BLaER1 (cell line): ENCODE measurements at regions not wholly inside any gene's neighbourhood (a gene's known extent, or its start where the extent isn't known, plus 50 kb on each side); places are given as distances from the start of the nearest gene placed in this dataset.
A peak's percentile ranks its signal among the peaks of the same experiment; 100 is the strongest.

ENCODE experiments used
- H3K27ac ChIP-seq: shearing (Covaris generic); formaldehyde crosslinking; 2 replicates; pipeline ENCODE4 v1.8.1; 2022
- H3K27me3 ChIP-seq: shearing (Covaris generic); formaldehyde crosslinking; 2 replicates; pipeline ENCODE4 v1.8.1; 2022
- H3K36me3 ChIP-seq: shearing (Covaris generic); formaldehyde crosslinking; 2 replicates; pipeline ENCODE4 v1.8.1; 2022
- H3K4me1 ChIP-seq: shearing (Covaris generic); formaldehyde crosslinking; 2 replicates; pipeline ENCODE4 v1.8.1; 2022
- H3K4me2 ChIP-seq: shearing (Covaris generic); formaldehyde crosslinking; 2 replicates; pipeline ENCODE4 v1.8.1; 2022
- H3K4me3 ChIP-seq: shearing (Covaris generic); formaldehyde crosslinking; 2 replicates; pipeline ENCODE4 v1.8.1; 2022
- H3K9ac ChIP-seq: shearing (Covaris generic); formaldehyde crosslinking; 2 replicates; pipeline ENCODE4 v1.8.1; 2022
- H3K9me3 ChIP-seq: shearing (Covaris generic); formaldehyde crosslinking; 2 replicates; pipeline ENCODE4 v1.8.1; 2022
- H4K20me1 ChIP-seq: shearing (Covaris generic); formaldehyde crosslinking; 2 replicates; pipeline ENCODE4 v1.8.1; 2022
- Cebpa-rat ChIP-seq: shearing (Covaris generic); IDR thresholded peaks from 2 replicates; pipeline ENCODE4 v1.8.1; 2022

DNA sequence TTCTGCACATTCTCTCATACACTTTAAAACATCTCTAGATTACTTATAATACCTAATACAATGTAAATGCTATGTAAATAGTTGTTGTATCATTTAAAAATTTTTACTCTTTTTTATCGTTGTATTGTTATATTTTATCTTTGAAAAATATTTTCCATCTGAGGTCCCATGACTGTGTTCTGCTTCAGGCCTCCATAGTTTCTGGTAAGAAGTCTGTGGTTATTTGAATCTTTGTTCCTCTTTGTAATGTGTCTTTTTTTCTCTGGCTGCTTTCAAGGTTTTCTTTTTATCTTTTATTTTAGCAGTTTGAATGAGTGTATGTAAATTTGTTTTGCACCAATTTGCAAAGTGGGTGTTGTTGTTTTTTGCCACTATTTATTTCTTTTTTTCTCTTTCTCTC, 263.1 kb downstream of the RPS24 start:
- no peak overlapping the region for H3K27ac ChIP-seq
- H3K4me1 ChIP-seq = peaks cover 29% of the 10 kb centered on the region
- H3K4me2 ChIP-seq = no peak overlapping the region
- H4K20me1 ChIP-seq = no peaks in the 10 kb centered on the region
- no peak overlapping the region for H3K9ac ChIP-seq
- H3K4me3 ChIP-seq = no peak overlapping the region
- no peak for TF ChIP-seq Cebpa-rat
- H3K36me3 ChIP-seq = no peaks in the 10 kb centered on the region
- H3K9me3 ChIP-seq = peaks cover 8% of the 10 kb centered on the region; the same call in 1 of the 2 replicates
- H3K27me3 ChIP-seq = no peaks in the 10 kb centered on the region

DNA sequence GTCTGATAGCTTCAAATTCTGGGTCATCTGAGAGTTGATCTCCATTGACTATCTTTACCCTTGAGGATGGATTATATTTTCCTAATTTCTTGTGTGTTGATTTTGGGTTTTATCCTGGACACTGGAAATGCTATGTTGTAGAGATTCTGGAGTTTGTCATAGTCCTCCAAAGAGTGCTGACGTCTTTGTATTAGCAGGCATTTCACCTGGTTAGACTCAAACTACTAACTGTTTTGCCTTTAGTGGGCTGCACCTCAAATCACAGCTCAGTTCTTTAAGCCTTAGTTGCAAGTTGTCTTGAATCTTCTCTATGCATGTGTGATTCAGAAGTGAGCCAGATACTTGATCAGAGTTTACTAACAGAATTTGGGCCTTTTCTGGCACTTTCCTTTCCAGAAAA, 264.3 kb downstream of the RPS24 start:
- Histone ChIP-seq H3K36me3 (no peaks in the 10 kb centered on the region), H3K9ac (no peak overlapping the region), H3K27ac (no peak overlapping the region), H4K20me1 (no peaks in the 10 kb centered on the region), H3K27me3 (no peaks in the 10 kb centered on the region), H3K4me2 (no peak overlapping the region; the same call in 1 of the 2 replicates), H3K4me3 (no peak overlapping the region), H3K9me3 (peaks cover 8% of the 10 kb centered on the region; the same call in 1 of the 2 replicates), H3K4me1 (peaks cover 34% of the 10 kb centered on the region)
- TF ChIP-seq Cebpa-rat = no peak

DNA sequence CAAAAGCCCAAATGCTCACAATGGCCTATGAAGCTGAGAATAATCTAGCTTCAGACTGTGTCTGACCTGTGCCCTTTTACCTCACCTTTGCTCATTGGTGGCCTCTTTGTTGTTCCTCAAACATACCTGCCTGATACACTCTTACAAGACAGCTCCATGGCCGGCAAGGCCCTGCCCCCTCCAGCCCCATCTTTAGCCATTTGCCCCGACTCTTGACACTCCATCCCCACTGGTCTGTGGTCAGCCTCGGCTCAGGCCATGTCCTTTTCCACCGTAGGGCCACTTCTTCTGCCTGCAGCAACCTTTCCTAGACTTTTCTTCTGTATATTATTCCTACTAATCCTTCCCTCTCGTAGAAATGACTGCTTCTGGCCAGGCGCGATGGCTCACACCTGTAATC, 265.2 kb downstream of the RPS24 start:
- H3K27me3 ChIP-seq = no peaks in the 10 kb centered on the region
- no peak for TF ChIP-seq Cebpa-rat
- H3K4me2 ChIP-seq = no peak overlapping the region
- H3K9me3 ChIP-seq = peaks cover 8% of the 10 kb centered on the region; the same call in 1 of the 2 replicates
- no peaks in the 10 kb centered on the region for H4K20me1 ChIP-seq
- H3K9ac ChIP-seq = no peak overlapping the region
- no peak overlapping the region for H3K27ac ChIP-seq
- H3K4me3 ChIP-seq = no peak overlapping the region
- H3K36me3 ChIP-seq = no peaks in the 10 kb centered on the region
- peaks cover 38% of the 10 kb centered on the region for H3K4me1 ChIP-seq

DNA sequence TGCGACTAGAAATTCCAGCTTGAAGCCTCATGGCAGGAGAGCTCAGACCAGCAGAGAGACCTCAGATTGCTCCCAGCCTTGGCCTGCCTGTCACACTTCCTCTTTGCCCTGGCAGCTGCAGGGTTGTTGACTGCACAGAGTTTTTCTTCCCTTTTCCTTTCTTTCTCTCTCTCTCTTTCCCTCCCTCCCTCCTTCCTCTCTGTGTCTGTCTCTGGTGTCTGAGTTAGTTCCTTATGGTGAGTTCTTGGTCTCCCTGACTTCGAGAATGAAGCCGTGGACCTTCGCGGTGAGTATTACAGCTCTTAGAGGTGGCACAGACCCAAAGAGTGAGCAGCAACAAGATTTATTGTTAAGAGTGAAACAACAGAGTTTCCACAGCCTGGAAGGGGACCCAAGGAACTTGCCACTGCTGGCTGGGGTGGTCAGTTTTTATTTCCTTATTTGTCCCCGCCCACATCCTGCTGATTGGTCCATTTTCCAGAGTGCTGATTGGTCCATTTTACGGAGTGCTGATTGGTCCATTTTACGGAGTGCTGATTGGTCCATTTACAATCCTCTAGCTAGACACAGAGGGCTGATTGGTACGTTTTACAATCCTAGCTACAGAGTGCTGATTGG, 266.3 kb downstream of the RPS24 start:
- TF ChIP-seq Cebpa-rat = no peak
- no peaks in the 10 kb centered on the region for H4K20me1 ChIP-seq
- H3K27me3 ChIP-seq = no peaks in the 10 kb centered on the region
- no peak overlapping the region for H3K4me3 ChIP-seq
- H3K9ac ChIP-seq = no peak overlapping the region
- peaks cover 41% of the 10 kb centered on the region for H3K4me1 ChIP-seq
- H3K36me3 ChIP-seq = no peaks in the 10 kb centered on the region
- H3K9me3 ChIP-seq = peaks cover 8% of the 10 kb centered on the region; the same call in 1 of the 2 replicates
- peak overlapping the region; percentile 52; the same call in 1 of the 2 replicates for H3K27ac ChIP-seq
- H3K4me2 ChIP-seq = peak overlapping the region; percentile 16; the same call in 1 of the 2 replicates

DNA sequence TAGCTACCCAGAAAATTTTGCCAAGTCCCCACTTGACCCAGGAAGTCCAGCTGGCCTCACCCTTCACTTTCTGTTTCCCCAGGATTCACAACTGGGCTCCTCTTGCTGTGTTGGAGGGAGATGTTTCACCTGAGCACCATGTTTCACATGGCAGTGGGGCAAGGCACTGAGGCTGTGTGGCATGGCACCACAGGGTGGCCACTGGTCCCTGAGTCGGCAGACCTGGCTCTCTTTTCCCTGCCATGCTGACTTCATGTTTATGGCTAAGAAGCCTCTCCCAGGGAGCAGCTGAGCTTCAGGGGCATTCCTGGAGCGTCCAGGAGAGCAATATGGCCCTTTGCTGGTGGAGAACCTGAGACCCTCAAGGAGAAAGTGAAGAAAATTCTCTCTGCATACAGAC, 266.9 kb downstream of the RPS24 start:
- Histone ChIP-seq H3K27me3 (no peaks in the 10 kb centered on the region), H3K9me3 (peaks cover 8% of the 10 kb centered on the region; the same call in 1 of the 2 replicates), H3K4me2 (no peak overlapping the region), H3K9ac (no peak overlapping the region), H3K4me1 (peaks cover 41% of the 10 kb centered on the region), H4K20me1 (no peaks in the 10 kb centered on the region), H3K27ac (no peak overlapping the region), H3K4me3 (no peak overlapping the region), H3K36me3 (no peaks in the 10 kb centered on the region)
- no peak for TF ChIP-seq Cebpa-rat

DNA sequence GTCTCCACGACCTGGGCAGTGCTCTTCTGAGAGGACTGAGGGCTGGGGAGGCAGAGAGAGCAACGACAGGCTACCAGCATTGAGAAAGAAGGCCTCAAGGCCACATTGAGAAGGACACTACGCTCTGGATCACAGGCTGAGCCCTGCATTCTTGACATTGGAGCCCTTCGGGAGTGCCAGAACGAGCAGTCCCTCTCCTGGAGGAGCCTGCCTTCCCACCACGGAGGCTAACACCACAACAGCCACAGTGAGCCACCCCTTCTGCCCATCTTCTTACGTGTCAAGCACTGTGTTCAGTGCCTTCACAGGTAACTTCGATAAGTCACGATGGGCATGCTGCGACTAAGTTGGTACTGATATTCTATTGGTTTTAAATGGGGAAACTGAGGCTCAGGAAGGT, 267.8 kb downstream of the RPS24 start:
- peak overlapping the region; percentile 94; the same call in 1 of the 2 replicates for H3K27ac ChIP-seq
- no peak overlapping the region for H3K9ac ChIP-seq
- H4K20me1 ChIP-seq = no peaks in the 10 kb centered on the region
- H3K9me3 ChIP-seq = peaks cover 8% of the 10 kb centered on the region; the same call in 1 of the 2 replicates
- peaks cover 41% of the 10 kb centered on the region for H3K4me1 ChIP-seq
- no peaks in the 10 kb centered on the region for H3K36me3 ChIP-seq
- no peak overlapping the region for H3K4me3 ChIP-seq
- no peak for TF ChIP-seq Cebpa-rat
- no peak overlapping the region for H3K4me2 ChIP-seq
- H3K27me3 ChIP-seq = no peaks in the 10 kb centered on the region

DNA sequence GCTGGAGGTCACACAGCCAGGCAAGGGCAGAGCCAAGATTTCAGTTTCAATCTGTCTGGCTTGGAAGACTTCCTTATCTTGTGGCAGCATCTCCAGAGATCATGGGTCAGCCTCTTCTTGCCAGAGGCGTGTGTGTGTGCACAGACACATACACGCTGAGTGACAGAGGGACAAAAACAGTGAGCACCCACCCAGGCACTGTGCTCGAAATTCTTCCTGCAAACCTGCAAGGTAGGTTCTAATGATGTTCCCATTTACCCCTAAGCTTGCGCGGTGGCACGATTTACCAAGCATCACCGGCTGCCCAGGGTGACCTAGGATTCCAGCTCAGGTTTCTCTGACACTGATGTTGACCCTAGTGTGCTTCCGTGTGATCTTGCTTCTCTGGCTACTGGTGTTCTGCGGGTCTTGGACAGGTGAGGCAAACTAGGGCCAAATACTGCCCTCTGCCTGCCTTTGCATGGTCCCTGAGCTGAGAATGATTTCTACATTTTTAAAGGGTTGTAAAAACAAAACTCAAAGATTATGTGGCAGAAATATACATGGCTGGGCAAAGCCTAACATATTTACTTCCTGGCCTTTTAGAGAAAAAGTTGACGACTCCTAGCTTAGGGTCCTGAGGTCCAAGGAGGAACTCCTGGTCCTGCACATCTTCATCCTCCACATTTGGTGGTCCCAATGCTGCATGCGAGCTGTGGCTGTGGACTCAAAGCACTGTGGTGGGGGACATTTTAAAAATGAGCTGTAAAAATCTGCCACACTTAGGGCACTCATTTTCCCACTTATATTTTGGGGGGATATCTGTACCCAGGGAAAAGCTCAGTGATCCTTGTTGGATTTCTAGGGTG, 268.5 kb downstream of the RPS24 start:
- no peak for TF ChIP-seq Cebpa-rat
- H3K4me3 ChIP-seq = peak overlapping the region; percentile 69
- H4K20me1 ChIP-seq = no peaks in the 10 kb centered on the region
- H3K27ac ChIP-seq = peak overlapping the region; percentile 94
- H3K4me2 ChIP-seq = peak overlapping the region; percentile 92
- H3K9me3 ChIP-seq = peaks cover 8% of the 10 kb centered on the region; the same call in 1 of the 2 replicates
- peaks cover 41% of the 10 kb centered on the region for H3K4me1 ChIP-seq
- no peaks in the 10 kb centered on the region for H3K27me3 ChIP-seq
- H3K9ac ChIP-seq = peak overlapping the region; percentile 83
- no peaks in the 10 kb centered on the region for H3K36me3 ChIP-seq

DNA sequence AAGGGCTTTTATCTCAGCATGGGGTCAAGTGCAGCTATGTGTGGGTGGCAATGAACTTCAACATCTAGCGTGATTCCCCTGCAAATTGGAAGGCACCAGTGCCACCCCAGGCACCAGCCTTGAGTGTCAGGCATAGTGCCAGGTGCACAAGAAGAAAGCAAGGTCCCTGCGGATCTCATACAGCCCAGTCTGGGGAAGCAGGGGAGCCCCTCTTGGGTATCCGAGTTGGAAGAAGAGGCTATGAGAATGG, 269.0 kb downstream of the RPS24 start:
- peaks cover 8% of the 10 kb centered on the region; the same call in 1 of the 2 replicates for H3K9me3 ChIP-seq
- no peaks in the 10 kb centered on the region for H3K27me3 ChIP-seq
- H4K20me1 ChIP-seq = no peaks in the 10 kb centered on the region
- peaks cover 41% of the 10 kb centered on the region for H3K4me1 ChIP-seq
- peak overlapping the region; percentile 83 for H3K9ac ChIP-seq
- TF ChIP-seq Cebpa-rat = no peak
- peak overlapping the region; percentile 69 for H3K4me3 ChIP-seq
- no peaks in the 10 kb centered on the region for H3K36me3 ChIP-seq
- peak overlapping the region; percentile 92 for H3K4me2 ChIP-seq
- H3K27ac ChIP-seq = peak overlapping the region; percentile 94

DNA sequence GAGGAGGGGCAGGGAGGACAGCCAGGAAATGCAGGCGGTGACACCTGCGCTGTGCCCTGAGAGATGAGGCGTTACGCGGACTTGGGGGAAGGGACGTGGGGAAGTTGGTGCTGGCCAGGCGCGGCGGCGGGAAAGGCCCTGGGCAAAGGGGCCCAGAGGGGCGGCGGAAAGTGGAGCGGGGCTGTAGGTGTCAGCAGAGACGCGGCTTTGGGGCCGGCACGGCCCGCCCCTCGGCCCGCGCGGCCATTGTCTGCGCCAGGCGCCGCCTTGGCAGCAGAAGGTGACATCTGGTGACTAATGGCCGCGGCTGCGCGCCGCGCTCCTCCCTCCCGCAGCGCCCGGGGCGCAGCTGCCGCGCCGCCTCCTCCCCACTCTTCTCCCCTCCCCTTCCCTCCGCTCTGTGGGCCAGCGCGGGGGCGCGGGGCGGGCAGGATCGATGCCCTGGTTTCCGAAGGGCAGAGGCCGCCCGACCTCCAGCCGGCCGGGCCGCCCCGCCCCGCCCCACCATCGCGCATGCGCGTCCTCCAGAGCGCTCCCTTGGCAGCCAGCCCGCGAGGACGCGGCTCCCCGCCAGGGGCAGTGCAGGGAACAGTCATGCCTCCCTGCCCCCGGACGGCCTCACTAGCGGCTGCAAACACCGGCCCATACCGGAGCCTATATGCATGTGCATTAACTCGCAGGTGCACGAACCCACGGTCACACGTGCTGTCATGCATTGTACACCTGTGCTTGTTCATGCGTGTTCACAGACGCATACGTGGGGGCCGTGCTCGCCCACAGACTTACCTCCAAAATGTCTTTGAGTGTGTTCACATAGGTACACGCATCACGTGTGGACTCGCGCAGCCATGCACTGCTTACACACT, 269.6 kb downstream of the RPS24 start:
- H3K36me3 ChIP-seq = no peaks in the 10 kb centered on the region
- H3K4me3 ChIP-seq = peak overlapping the region; percentile 69
- no peaks in the 10 kb centered on the region for H3K27me3 ChIP-seq
- no peaks in the 10 kb centered on the region for H4K20me1 ChIP-seq
- peak overlapping the region; percentile 83 for H3K9ac ChIP-seq
- peak overlapping the region; percentile 92 for H3K4me2 ChIP-seq
- no peak for TF ChIP-seq Cebpa-rat
- H3K4me1 ChIP-seq = peaks cover 40% of the 10 kb centered on the region
- peak overlapping the region; percentile 94 for H3K27ac ChIP-seq
- peaks cover 8% of the 10 kb centered on the region; the same call in 1 of the 2 replicates for H3K9me3 ChIP-seq
